ENCODE measurements at regions not wholly inside any gene's neighbourhood (a gene's known extent, or its start where the extent isn't known, plus 50 kb on each side); places are given as distances from the start of the nearest gene placed in this dataset.

GRCh38 chr20:7692478-7692877 is 247.8 kb downstream of the HAO1 start:
- Histone ChIP-seq H3K9me3 (no peaks in the 10 kb centered on the region), H3K27me3 (no peaks in the 10 kb centered on the region), H3K36me3 (no peaks in the 10 kb centered on the region), H3K27ac (no peak overlapping the region), H3K4me1 (no peaks in the 10 kb centered on the region), H3K4me3 (replicated peaks in 1 of 3) (no peak overlapping the region)
- intact Hi-C loops (cut with DNase I), result no loop called here
- TF ChIP-seq POLR2A (IDR thresholded peaks at IDR 0.05) (no peak), CTCF (IDR thresholded peaks at IDR 0.05) (no peak)
- WGBS, 2 donors, result 67 to 78% methylated on average over 1 of the region's 1 CpG
- no peak for DNase-seq

DNA sequence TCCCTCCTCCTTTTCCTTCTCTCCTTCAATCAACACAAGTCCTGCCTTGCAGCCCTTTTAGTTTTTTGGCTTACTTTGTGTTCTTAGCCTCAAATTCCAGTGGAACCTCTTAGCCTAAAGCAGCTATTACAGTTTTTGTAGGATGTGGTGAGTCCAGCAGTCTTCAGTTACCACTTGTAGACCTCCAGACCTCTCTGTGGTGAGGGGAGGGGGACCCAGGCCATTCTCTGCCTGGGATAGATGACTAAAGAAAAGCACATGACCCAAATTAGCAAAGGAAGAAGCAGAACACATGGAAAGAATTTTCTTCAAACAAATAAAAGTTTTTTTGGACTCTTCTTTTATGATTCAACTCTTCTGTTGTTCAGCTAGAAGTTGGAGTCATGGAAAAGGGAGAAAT is 246.5 kb downstream of the HAO1 start:
- Histone ChIP-seq H3K27ac (no peak overlapping the region), H3K4me3 (replicated peaks in 1 of 3) (no peak overlapping the region), H3K4me1 (no peaks in the 10 kb centered on the region), H3K27me3 (no peaks in the 10 kb centered on the region), H3K36me3 (no peaks in the 10 kb centered on the region), H3K9me3 (no peaks in the 10 kb centered on the region)
- intact Hi-C loops (cut with DNase I), result no loop called here
- TF ChIP-seq POLR2A (IDR thresholded peaks at IDR 0.05) (no peak), CTCF (IDR thresholded peaks at IDR 0.05) (no peak)
- no peak for DNase-seq

DNA sequence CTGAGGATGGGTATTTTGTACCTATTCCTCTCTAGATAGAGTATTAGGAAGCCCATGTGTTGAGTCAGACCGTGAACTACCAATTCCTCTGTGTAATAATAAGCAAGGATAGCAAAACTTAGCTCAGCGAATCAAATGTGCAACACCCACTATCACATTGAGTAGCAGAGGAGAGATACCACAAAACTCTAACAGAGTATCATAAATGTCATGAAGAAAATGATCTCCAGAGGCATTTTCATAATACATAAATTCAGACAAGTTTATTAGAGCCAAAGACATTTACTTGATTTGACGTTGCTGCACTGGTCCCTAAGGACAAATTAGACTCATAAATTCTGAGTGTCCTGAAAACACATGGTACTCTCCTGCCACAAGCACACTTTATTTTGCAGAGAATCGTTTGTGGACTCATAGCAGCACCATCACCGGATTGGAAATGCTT is 245.2 kb downstream of the HAO1 start:
- H3K27me3 ChIP-seq, result no peaks in the 10 kb centered on the region
- WGBS, 2 donors, result 75 to 84% methylated on average over 5 of the region's 5 CpGs
- H3K27ac ChIP-seq, result no peak overlapping the region
- intact Hi-C loops (cut with DNase I), result no loop called here
- no peak overlapping the region for H3K4me3 ChIP-seq (replicated peaks in 1 of 3)
- no peak for TF ChIP-seq POLR2A (IDR thresholded peaks at IDR 0.05)
- TF ChIP-seq CTCF (IDR thresholded peaks at IDR 0.05), result no peak
- no peaks in the 10 kb centered on the region for H3K36me3 ChIP-seq
- H3K9me3 ChIP-seq, result no peaks in the 10 kb centered on the region
- no peak for DNase-seq
- H3K4me1 ChIP-seq, result no peaks in the 10 kb centered on the region

DNA sequence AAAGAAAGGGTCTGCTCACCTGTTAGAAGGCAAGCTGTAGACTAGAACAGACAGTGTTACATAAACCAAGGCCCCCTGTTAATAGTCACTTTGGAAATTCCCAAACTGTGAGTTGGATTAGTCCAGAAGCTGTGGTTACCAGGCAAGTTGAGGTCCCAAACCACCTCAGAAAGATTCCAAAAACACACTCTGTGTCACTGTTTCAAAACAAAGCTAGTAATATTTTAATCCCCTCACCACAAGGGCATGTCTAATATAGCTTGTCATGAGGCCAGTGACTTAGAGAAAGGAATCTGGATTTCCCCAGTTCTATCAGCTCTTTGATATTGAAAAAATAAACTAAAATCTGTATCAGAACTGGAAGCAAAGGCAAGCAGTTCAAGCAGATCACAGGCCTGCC is 244.6 kb downstream of the HAO1 start:
- Histone ChIP-seq H3K36me3 (no peaks in the 10 kb centered on the region), H3K27ac (no peak overlapping the region), H3K4me3 (replicated peaks in 1 of 3) (no peak overlapping the region), H3K27me3 (no peaks in the 10 kb centered on the region), H3K4me1 (no peaks in the 10 kb centered on the region), H3K9me3 (no peaks in the 10 kb centered on the region)
- no peak for DNase-seq
- intact Hi-C loops (cut with DNase I), result no loop called here
- TF ChIP-seq CTCF (IDR thresholded peaks at IDR 0.05), result no peak
- TF ChIP-seq POLR2A (IDR thresholded peaks at IDR 0.05), result no peak

GRCh38 chr20:7696311-7696710 is 243.9 kb downstream of the HAO1 start:
- no peak for DNase-seq
- 83 to 90% methylated on average over 1 of the region's 1 CpG for WGBS, 2 donors
- H3K4me3 ChIP-seq (replicated peaks in 1 of 3), result no peak overlapping the region
- H3K36me3 ChIP-seq, result no peaks in the 10 kb centered on the region
- no peaks in the 10 kb centered on the region for H3K27me3 ChIP-seq
- TF ChIP-seq POLR2A (IDR thresholded peaks at IDR 0.05) (no peak), CTCF (IDR thresholded peaks at IDR 0.05) (no peak)
- H3K9me3 ChIP-seq, result no peaks in the 10 kb centered on the region
- no peak overlapping the region for H3K27ac ChIP-seq
- no peaks in the 10 kb centered on the region for H3K4me1 ChIP-seq
- intact Hi-C loops (cut with DNase I), result no loop called here
